PC-9 (cell line): ENCODE measurements at regions not wholly inside any gene's neighbourhood (a gene's known extent, or its start where the extent isn't known, plus 50 kb on each side); places are given as distances from the start of the nearest gene placed in this dataset.

Source experiments
- BruUV-seq: library from RNA; stranded (reverse); fragments of 400-500 nt; replicated peaks from 2 replicates; lab custom pipeline; 2021; lab: Mats Ljungman, UMichigan
- CTCF ChIA-PET: fragments of 300-600 bp; sonication (Branson Sonifier 250); formaldehyde crosslinking; loops from one replicate; lab custom pipeline; 2022; ENCODE audit warnings: antibody characterized with exemption; lab: Charles Lee
- POLR2A ChIA-PET: fragments of 300-600 bp; sonication (Branson Sonifier 250); formaldehyde crosslinking; loops from one replicate; lab custom pipeline; 2022; ENCODE audit warnings: antibody characterized with exemption; ENCODE audit not compliant: unreplicated experiment; lab: Charles Lee
- DNase-seq, 2 experiments: peaks; one replicate each; pipeline versions ENCODE4 v3.0.0 to v3.0.0-alpha.2; 2015 to 2022; ENCODE audit warnings: mixed read lengths in 1 of 2
- H2AFZ ChIP-seq: fragments of 200-600 bp; sonication (generic); 2 replicates; pipeline ENCODE4 v1.8.1; 2017; ENCODE audit warnings: antibody characterized with exemption
- H3F3A ChIP-seq: fragments of 200-600 bp; sonication (generic); 2 replicates; pipeline ENCODE4 v1.8.1; 2017; ENCODE audit warnings: antibody characterized with exemption, mild to moderate bottlenecking, low read depth; ENCODE audit not compliant: insufficient read depth
- H3K27ac ChIP-seq: fragments of 200-600 bp; sonication (generic); 2 replicates; pipeline ENCODE4 v1.6.1; 2016; ENCODE audit warnings: mixed run types
- H3K27me3 ChIP-seq: fragments of 200-600 bp; sonication (generic); 2 replicates; pipeline ENCODE4 v1.6.1; 2016; ENCODE audit warnings: low read depth, mixed run types; ENCODE audit not compliant: insufficient read depth
- H3K36me3 ChIP-seq: fragments of 200-600 bp; sonication (generic); 2 replicates; pipeline ENCODE4 v1.6.1; 2016; ENCODE audit warnings: low read depth, mixed run types
- H3K4me1 ChIP-seq: fragments of 200-600 bp; sonication (generic); replicated peaks from 2 replicates; pipeline ENCODE4 v1.6.1; 2016; ENCODE audit warnings: mixed run types; ENCODE audit not compliant: insufficient read depth
- H3K4me2 ChIP-seq: fragments of 200-600 bp; sonication (generic); 2 replicates; pipeline ENCODE4 v1.6.1; 2017; ENCODE audit warnings: mixed run types
- H3K4me3 ChIP-seq: fragments of 200-600 bp; sonication (generic); 2 replicates; pipeline ENCODE4 v1.6.1; 2016; ENCODE audit warnings: mixed run types
- H3K79me2 ChIP-seq: fragments of 200-600 bp; sonication (generic); 2 replicates; pipeline ENCODE4 v1.6.1; 2017; ENCODE audit warnings: low read depth, mixed run types
- H3K9me2 ChIP-seq: fragments of 200-600 bp; sonication (generic); 2 replicates; pipeline ENCODE4 v1.8.1; 2017; ENCODE audit warnings: mild to moderate bottlenecking; ENCODE audit not compliant: insufficient read depth
- H3K9me3 ChIP-seq: fragments of 200-600 bp; sonication (generic); 2 replicates; pipeline ENCODE4 v1.8.1; 2016; ENCODE audit warnings: low read depth; ENCODE audit not compliant: insufficient read depth
- H4K20me1 ChIP-seq: fragments of 200-600 bp; sonication (generic); 2 replicates; pipeline ENCODE4 v1.8.1; 2017; ENCODE audit not compliant: insufficient read depth
- EZH2 ChIP-seq: fragments of 200-600 bp; sonication (generic); IDR thresholded peaks from 2 replicates; pipeline ENCODE4 v1.8.0; 2017; ENCODE audit warnings: antibody characterized with exemption, low read depth
- intact Hi-C: fragments of 100-400 bp; cut with micrococcal nuclease; formaldehyde crosslinking; loops from one replicate; pipeline ENCODE4 v1.10.0; 2022; ENCODE audit not compliant: unreplicated experiment
- TF ChIP-seq, protein P1 (sequence below): fragments of 200-600 bp; sonication (generic); conservative IDR thresholded peaks from 2 replicates; pipeline ENCODE4 v1.6.1; 2017; ENCODE audit warnings: mixed run types, antibody characterized with exemption, mild to moderate bottlenecking, moderate library complexity

GRCh38 chr19:30663611-30664174 is 291.5 kb downstream of the ZNF536 start:
- POLR2A ChIA-PET: no interaction called here
- CTCF ChIA-PET: no interaction called here

DNA sequence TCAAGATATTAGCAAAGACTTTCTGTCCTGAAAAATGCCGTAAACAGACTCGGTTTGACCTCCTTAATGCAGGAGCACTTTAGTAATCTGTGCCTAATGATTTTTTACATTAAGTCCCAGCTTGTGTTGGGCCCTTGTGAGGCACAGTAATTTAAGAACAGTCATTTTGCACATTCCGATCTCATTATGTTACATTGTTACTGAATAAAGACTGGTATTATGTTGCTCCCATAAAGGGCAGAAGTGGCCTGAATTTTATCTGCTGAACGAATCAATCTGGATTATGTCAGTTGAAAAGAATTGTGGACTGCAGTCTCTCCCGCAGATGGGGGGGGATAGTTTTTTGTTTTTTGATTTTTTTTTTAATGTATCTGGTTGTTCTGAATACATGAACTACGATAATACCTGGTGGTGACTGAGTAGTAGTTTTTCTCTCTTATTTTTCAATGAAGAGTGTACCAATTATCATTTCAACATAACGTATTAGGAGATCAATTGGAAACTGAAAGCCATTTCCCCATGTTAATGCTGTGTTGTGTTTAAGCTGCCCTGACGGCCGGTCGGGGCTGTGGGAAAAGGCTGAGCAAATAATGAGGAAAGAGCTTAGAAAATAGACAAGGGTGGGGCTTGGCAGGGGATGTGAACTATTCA is 290.2 kb downstream of the ZNF536 start:
- no peak overlapping the region for H2AFZ ChIP-seq
- no peaks in the 10 kb centered on the region for H3K4me1 ChIP-seq
- DNase-seq: no peak
- POLR2A ChIA-PET: no interaction called here
- H3K4me2 ChIP-seq: no peak overlapping the region
- H3K27ac ChIP-seq: no peak overlapping the region
- CTCF ChIA-PET: no interaction called here
- no peaks in the 10 kb centered on the region for H3K79me2 ChIP-seq
- intact Hi-C loops: loop anchor here (10.0 kb wide), 1 partner anchor 928 kb away; no protein-coding TSS in a partner anchor
- TF ChIP-seq, protein P1, sequence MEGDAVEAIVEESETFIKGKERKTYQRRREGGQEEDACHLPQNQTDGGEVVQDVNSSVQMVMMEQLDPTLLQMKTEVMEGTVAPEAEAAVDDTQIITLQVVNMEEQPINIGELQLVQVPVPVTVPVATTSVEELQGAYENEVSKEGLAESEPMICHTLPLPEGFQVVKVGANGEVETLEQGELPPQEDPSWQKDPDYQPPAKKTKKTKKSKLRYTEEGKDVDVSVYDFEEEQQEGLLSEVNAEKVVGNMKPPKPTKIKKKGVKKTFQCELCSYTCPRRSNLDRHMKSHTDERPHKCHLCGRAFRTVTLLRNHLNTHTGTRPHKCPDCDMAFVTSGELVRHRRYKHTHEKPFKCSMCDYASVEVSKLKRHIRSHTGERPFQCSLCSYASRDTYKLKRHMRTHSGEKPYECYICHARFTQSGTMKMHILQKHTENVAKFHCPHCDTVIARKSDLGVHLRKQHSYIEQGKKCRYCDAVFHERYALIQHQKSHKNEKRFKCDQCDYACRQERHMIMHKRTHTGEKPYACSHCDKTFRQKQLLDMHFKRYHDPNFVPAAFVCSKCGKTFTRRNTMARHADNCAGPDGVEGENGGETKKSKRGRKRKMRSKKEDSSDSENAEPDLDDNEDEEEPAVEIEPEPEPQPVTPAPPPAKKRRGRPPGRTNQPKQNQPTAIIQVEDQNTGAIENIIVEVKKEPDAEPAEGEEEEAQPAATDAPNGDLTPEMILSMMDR: no peak
- TF ChIP-seq EZH2: no peak
- no peaks in the 10 kb centered on the region for H3K36me3 ChIP-seq
- H3K9me2 ChIP-seq: no peaks in the 10 kb centered on the region
- H3F3A ChIP-seq: no peaks in the 10 kb centered on the region
- no peaks in the 10 kb centered on the region for H4K20me1 ChIP-seq
- H3K9me3 ChIP-seq: no peaks in the 10 kb centered on the region
- peaks cover 50% of the 10 kb centered on the region for H3K27me3 ChIP-seq
- H3K4me3 ChIP-seq: no peak overlapping the region
- no TSS peak for BruUV-seq

More at GRCh38 chr19:30663611-30664174, 291.5 kb downstream of the ZNF536 start:
- DNase-seq: no peak
- H3K36me3 ChIP-seq: no peaks in the 10 kb centered on the region
- no peaks in the 10 kb centered on the region for H3F3A ChIP-seq
- no peaks in the 10 kb centered on the region for H3K79me2 ChIP-seq
- H3K4me2 ChIP-seq: no peak overlapping the region
- H3K4me1 ChIP-seq: no peaks in the 10 kb centered on the region
- no peaks in the 10 kb centered on the region; the same call in 1 of the 2 replicates for H4K20me1 ChIP-seq
- peaks cover 40% of the 10 kb centered on the region for H3K27me3 ChIP-seq
- no peaks in the 10 kb centered on the region for H3K9me3 ChIP-seq
- no peak overlapping the region for H2AFZ ChIP-seq
- H3K4me3 ChIP-seq: no peak overlapping the region
- H3K9me2 ChIP-seq: no peaks in the 10 kb centered on the region
- no peak overlapping the region for H3K27ac ChIP-seq
- BruUV-seq: no TSS peak
- intact Hi-C loops: loop anchor here (10.0 kb wide), 1 partner anchor 929 kb away; no protein-coding TSS in a partner anchor
- TF ChIP-seq, protein P1: no peak
- TF ChIP-seq EZH2: no peak

DNA sequence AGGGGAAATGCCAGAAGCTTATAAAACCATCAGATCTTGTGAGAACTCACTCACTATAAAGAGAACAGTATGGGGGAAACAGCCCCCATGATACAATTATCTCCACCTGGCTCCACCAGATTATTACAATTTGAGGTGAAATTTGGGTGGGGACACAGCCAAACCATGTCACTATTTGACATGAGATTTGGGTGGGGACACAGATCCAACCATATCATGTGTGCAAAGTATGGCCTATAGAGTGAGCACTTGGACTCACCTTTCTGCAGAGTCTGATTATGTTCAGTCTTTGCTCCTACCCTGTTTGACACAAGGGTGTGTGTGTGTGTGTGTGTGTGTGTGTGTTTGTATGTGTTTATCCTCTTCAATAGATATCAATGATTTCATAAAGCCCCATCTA is 287.5 kb downstream of the ZNF536 start:
- Histone ChIP-seq H3K27ac (no peak overlapping the region), H3K4me2 (no peak overlapping the region), H2AFZ (no peak overlapping the region), H3K4me1 (no peaks in the 10 kb centered on the region), H3K4me3 (no peak overlapping the region), H3K36me3 (no peaks in the 10 kb centered on the region), H3K27me3 (peaks cover 75% of the 10 kb centered on the region), H3K9me2 (no peaks in the 10 kb centered on the region), H3K9me3 (no peaks in the 10 kb centered on the region), H3K79me2 (no peaks in the 10 kb centered on the region), H4K20me1 (no peaks in the 10 kb centered on the region), H3F3A (no peaks in the 10 kb centered on the region)
- no peak for TF ChIP-seq EZH2
- TF ChIP-seq, protein P1: no peak
- CTCF ChIA-PET: no interaction called here
- DNase-seq: no peak
- no TSS peak for BruUV-seq
- POLR2A ChIA-PET: no interaction called here
- intact Hi-C loops: loop anchor here (10.0 kb wide), 1 partner anchor 925 kb away; no protein-coding TSS in a partner anchor
